ENCODE measurements at regions not wholly inside any gene's neighbourhood (a gene's known extent, or its start where the extent isn't known, plus 50 kb on each side); places are given as distances from the start of the nearest gene placed in this dataset.
"Not testable (repeated sequence)": the region's sequence is repeated elsewhere in the genome, so short reads cannot be mapped to it uniquely, and the experiment has no call there.

GRCh38 chr12:126434412-126434985, 1369.3 kb downstream of the AACS start:
- Histone ChIP-seq H3K27ac (no peak overlapping the region), H3K4me3 (no peak overlapping the region), H4K20me1 (no peaks in the 10 kb centered on the region), H3K9me3 (peaks cover 13% of the 10 kb centered on the region), H3K36me3 (no peaks in the 10 kb centered on the region), H3K4me2 (peak overlapping the region; percentile 12), H3K27me3 (no peaks in the 10 kb centered on the region), H3K4me1 (peaks cover 55% of the 10 kb centered on the region), H3K9ac (no peak overlapping the region)
- no peak for TF ChIP-seq Cebpa-rat (IDR thresholded peaks at IDR 0.05)

GRCh38 chr12:126436041-126436440, 1370.8 kb downstream of the AACS start:
- H3K9ac ChIP-seq, result no peak overlapping the region
- H3K4me3 ChIP-seq, result no peak overlapping the region; the same call in 1 of the 2 replicates
- peak overlapping the region; percentile 7 for H3K27ac ChIP-seq
- H3K36me3 ChIP-seq, result no peaks in the 10 kb centered on the region
- H3K4me1 ChIP-seq, result peaks cover 55% of the 10 kb centered on the region
- H3K4me2 ChIP-seq, result peak overlapping the region; percentile 73
- peaks cover 7% of the 10 kb centered on the region; the same call in 1 of the 2 replicates for H3K9me3 ChIP-seq
- no peaks in the 10 kb centered on the region for H4K20me1 ChIP-seq
- H3K27me3 ChIP-seq, result no peaks in the 10 kb centered on the region
- peak; percentile 73 for TF ChIP-seq Cebpa-rat (IDR thresholded peaks at IDR 0.05)

DNA sequence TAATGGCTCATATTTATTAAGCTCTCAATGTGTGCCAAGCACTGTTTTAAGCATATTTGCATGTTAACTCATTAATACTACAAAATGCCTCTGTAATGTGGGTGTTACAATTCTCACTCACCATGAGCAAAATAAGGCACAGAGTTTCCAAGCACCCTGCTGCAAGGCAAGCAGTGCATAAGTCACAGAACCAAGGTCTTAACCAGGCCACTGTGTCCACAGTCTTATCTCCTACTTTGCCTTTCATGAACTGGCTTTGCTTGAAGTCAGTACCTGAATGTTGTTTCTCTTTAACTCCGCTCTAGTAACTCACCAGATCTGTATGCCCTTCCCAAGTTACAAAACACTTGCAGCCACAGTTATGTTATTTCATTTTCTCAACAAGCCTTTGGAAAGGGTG, 1372.7 kb downstream of the AACS start:
- no peaks in the 10 kb centered on the region for H3K36me3 ChIP-seq
- no peak overlapping the region; the same call in 1 of the 2 replicates for H3K27ac ChIP-seq
- peaks cover 56% of the 10 kb centered on the region for H3K4me1 ChIP-seq

DNA sequence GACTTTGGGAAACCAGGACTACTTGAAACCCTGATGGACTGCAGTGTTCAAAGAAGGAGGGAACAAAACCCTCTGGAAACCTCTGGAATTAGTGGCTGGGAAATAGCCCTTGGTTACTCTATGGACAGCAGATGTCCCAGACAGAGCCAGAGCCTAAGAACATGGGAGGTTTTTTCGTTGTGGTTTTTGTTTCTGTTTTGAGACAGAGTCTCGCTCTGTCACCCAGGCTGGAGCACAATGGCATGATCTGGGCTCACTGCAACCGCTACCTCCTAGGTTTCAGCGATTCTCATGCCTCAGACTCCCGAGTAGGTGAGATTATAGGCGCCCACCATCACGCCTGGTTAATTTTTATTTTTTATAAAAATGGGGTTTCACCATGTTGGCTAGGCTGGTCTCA, 1378.7 kb downstream of the AACS start:
- no peaks in the 10 kb centered on the region for H4K20me1 ChIP-seq
- H3K4me3 ChIP-seq, result no peak overlapping the region
- H3K9ac ChIP-seq, result peak overlapping the region; percentile 52
- H3K9me3 ChIP-seq, result peaks cover 19% of the 10 kb centered on the region
- H3K4me2 ChIP-seq, result peak overlapping the region; percentile 79
- H3K4me1 ChIP-seq, result peaks cover 49% of the 10 kb centered on the region
- H3K27ac ChIP-seq, result peak overlapping the region; percentile 77
- no peaks in the 10 kb centered on the region for H3K27me3 ChIP-seq
- no peaks in the 10 kb centered on the region for H3K36me3 ChIP-seq
- no peak for TF ChIP-seq Cebpa-rat (IDR thresholded peaks at IDR 0.05)

More for the DNA sequence above, 1372.7 kb downstream of the AACS start:
- H3K4me2 ChIP-seq, result peak overlapping the region; percentile 73; the same call in 1 of the 2 replicates
- no peak overlapping the region for H3K4me3 ChIP-seq
- peaks cover 7% of the 10 kb centered on the region; the same call in 1 of the 2 replicates for H3K9me3 ChIP-seq
- H3K9ac ChIP-seq, result no peak overlapping the region
- H3K27me3 ChIP-seq, result no peaks in the 10 kb centered on the region
- no peaks in the 10 kb centered on the region for H4K20me1 ChIP-seq
- TF ChIP-seq Cebpa-rat (IDR thresholded peaks at IDR 0.05), result no peak

GRCh38 chr12:126447346-126447745, 1382.1 kb downstream of the AACS start:
- Histone ChIP-seq H3K36me3 (no peaks in the 10 kb centered on the region), H3K4me1 (peaks cover 47% of the 10 kb centered on the region), H3K27me3 (no peaks in the 10 kb centered on the region), H3K27ac (no peak overlapping the region), H3K9ac (no peak overlapping the region), H4K20me1 (no peaks in the 10 kb centered on the region), H3K4me2 (peak overlapping the region; percentile 41), H3K9me3 (peaks cover 22% of the 10 kb centered on the region), H3K4me3 (no peak overlapping the region)
- TF ChIP-seq Cebpa-rat (IDR thresholded peaks at IDR 0.05), result no peak

DNA sequence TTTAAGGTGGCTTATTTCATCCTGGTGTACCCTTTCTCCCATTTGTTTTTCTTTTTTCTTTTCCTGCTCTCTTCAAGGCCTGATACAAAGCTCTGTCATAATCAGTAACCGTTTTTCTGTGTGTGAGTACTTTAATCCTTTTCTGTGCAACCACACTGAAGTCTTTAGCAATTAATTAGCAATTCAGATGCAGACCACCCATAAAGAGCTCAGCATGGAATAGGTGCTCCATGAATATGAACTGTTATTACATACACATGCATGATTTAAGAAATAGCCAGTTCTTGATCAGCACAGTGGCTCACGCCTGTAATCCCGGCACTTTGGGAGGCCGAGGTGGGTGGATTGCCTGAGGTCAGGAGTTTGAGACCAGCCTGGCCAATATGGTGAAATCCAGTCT, 1386.6 kb downstream of the AACS start:
- H3K9me3 ChIP-seq, result peaks cover 11% of the 10 kb centered on the region
- H3K4me2 ChIP-seq, result no peak overlapping the region
- H3K27ac ChIP-seq, result no peak overlapping the region
- H3K36me3 ChIP-seq, result no peaks in the 10 kb centered on the region
- no peak overlapping the region for H3K9ac ChIP-seq
- no peaks in the 10 kb centered on the region for H3K27me3 ChIP-seq
- no peaks in the 10 kb centered on the region for H4K20me1 ChIP-seq
- H3K4me3 ChIP-seq, result no peak overlapping the region
- H3K4me1 ChIP-seq, result peaks cover 9% of the 10 kb centered on the region; the same call in 1 of the 2 replicates
- no peak for TF ChIP-seq Cebpa-rat (IDR thresholded peaks at IDR 0.05)

DNA sequence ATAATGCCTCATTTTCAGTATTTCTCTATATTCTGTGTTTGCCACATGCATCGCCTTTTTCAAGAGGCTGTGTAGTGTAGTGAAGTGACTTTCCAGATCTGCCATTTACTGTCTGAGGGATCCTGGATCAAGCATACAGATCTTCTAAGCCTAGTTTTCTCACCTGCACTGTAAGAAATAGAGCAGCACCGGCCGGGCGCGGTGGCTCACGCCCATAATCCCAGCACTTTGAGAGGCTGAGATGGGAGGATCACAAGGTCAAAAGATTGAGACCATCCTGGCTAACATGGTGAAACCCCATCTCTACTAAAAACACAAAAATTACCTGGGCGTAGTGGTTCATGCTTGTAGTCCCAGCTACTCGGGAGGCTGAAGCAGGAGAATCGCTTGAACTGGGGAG, 1387.5 kb downstream of the AACS start:
- not testable (repeated sequence) for H3K4me1 ChIP-seq, H3K27ac ChIP-seq, H3K4me2 ChIP-seq, H3K36me3 ChIP-seq, H3K4me3 ChIP-seq, H3K9ac ChIP-seq, H4K20me1 ChIP-seq, H3K27me3 ChIP-seq, H3K9me3 ChIP-seq

DNA sequence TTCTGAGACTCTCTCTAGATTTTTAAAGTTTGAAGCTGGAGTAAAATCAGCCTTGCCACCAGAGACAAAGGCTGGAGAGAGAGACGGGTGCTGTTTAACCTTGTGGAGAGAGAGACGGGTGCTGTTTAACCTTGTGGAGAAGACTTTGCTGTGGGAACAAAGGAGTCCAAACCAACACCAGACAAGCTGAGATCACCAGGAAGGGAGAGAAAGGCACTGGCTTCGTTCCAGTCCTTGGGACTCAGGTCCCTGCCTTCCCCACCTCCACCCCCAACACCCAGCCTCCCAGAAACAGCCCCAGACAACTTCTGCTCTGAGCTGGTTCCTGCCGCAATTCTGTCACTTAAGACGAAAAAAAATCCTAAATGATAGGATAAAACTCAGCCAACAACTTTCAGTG, 1389.3 kb downstream of the AACS start:
- H4K20me1 ChIP-seq, result no peaks in the 10 kb centered on the region
- TF ChIP-seq Cebpa-rat (IDR thresholded peaks at IDR 0.05), result no peak
- no peak overlapping the region for H3K9ac ChIP-seq
- H3K27me3 ChIP-seq, result no peaks in the 10 kb centered on the region
- no peaks in the 10 kb centered on the region for H3K9me3 ChIP-seq
- no peaks in the 10 kb centered on the region for H3K36me3 ChIP-seq
- no peak overlapping the region for H3K4me2 ChIP-seq
- no peak overlapping the region for H3K4me3 ChIP-seq
- no peak overlapping the region for H3K27ac ChIP-seq
- no peaks in the 10 kb centered on the region for H3K4me1 ChIP-seq

- Histone ChIP-seq H3K4me1 (no peaks in the 10 kb centered on the region), H3K27me3 (no peaks in the 10 kb centered on the region), H3K4me3 (no peak overlapping the region), H3K9me3 (no peaks in the 10 kb centered on the region), H4K20me1 (no peaks in the 10 kb centered on the region), H3K36me3 (no peaks in the 10 kb centered on the region), H3K9ac (no peak overlapping the region), H3K27ac (no peak overlapping the region), H3K4me2 (no peak overlapping the region)
- no peak for TF ChIP-seq Cebpa-rat (IDR thresholded peaks at IDR 0.05)
These were observed 1392.5 kb downstream of the AACS start for GRCh38 chr12:126457776-126458175.

GRCh38 chr12:126464153-126464552, 1398.9 kb downstream of the AACS start:
- TF ChIP-seq Cebpa-rat (IDR thresholded peaks at IDR 0.05), result no peak
- no peaks in the 10 kb centered on the region for H3K27me3 ChIP-seq
- no peaks in the 10 kb centered on the region for H3K36me3 ChIP-seq
- no peak overlapping the region for H3K4me2 ChIP-seq
- no peak overlapping the region for H3K4me3 ChIP-seq
- no peak overlapping the region for H3K9ac ChIP-seq
- H3K9me3 ChIP-seq, result no peaks in the 10 kb centered on the region
- no peaks in the 10 kb centered on the region for H4K20me1 ChIP-seq
- no peaks in the 10 kb centered on the region for H3K4me1 ChIP-seq
- no peak overlapping the region for H3K27ac ChIP-seq

DNA sequence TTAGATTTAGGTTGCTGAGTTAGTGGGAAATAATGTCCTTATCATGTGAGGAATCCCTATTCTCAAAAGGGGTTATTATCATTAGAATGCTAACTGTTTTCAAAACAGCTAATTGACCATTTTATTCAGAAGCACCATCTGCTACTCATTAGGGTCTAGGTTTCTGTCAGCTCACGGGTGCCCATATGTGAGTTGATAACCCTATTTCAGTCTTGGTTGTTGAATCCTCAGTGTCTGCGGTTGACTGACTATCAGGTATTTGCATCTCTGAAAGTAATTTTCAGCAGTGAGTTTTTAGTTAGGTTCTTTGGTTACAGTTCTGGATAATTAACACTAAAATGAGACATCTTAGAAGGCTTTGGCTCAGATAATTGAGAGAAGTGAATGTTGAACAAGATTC, 1404.0 kb downstream of the AACS start:
- Histone ChIP-seq H3K4me3 (no peak overlapping the region), H4K20me1 (no peaks in the 10 kb centered on the region), H3K9me3 (peaks cover 9% of the 10 kb centered on the region; the same call in 1 of the 2 replicates), H3K36me3 (no peaks in the 10 kb centered on the region), H3K4me1 (no peaks in the 10 kb centered on the region), H3K27me3 (no peaks in the 10 kb centered on the region), H3K27ac (no peak overlapping the region), H3K4me2 (no peak overlapping the region), H3K9ac (no peak overlapping the region)
- no peak for TF ChIP-seq Cebpa-rat (IDR thresholded peaks at IDR 0.05)
